GM12872 (cell line): ENCODE measurements at regions not wholly inside any gene's neighbourhood (a gene's known extent, or its start where the extent isn't known, plus 50 kb on each side); places are given as distances from the start of the nearest gene placed in this dataset.

Experiments used
- CTCF ChIP-seq: IDR thresholded peaks from 3 replicates; pipeline ENCODE4 v1.5.1; 2011; ENCODE audit warnings: low read depth, mild to moderate bottlenecking, low read length, moderate library complexity; ENCODE audit not compliant: insufficient read depth

- TF ChIP-seq CTCF: no peak
Observed at GRCh38 chr11:98230678-98231077, 790.1 kb upstream of the CNTN5 start.

GRCh38 chr11:98234698-98235097 is 786.1 kb upstream of the CNTN5 start:
- TF ChIP-seq CTCF: no peak

GRCh38 chr11:98243897-98244296 is 776.9 kb upstream of the CNTN5 start:
- no peak for TF ChIP-seq CTCF

- no peak for TF ChIP-seq CTCF
Observed at GRCh38 chr11:98260983-98261382, 759.8 kb upstream of the CNTN5 start.

GRCh38 chr11:98277251-98277912 is 743.4 kb upstream of the CNTN5 start:
- no peak for TF ChIP-seq CTCF

- no peak for TF ChIP-seq CTCF
Observed at GRCh38 chr11:98289617-98290263, 731.0 kb upstream of the CNTN5 start.

- no peak for TF ChIP-seq CTCF
Observed at GRCh38 chr11:98296091-98296880, 724.5 kb upstream of the CNTN5 start.
